Type B pancreatic cell (in vitro differentiated cells): ENCODE measurements at regions not wholly inside any gene's neighbourhood (a gene's known extent, or its start where the extent isn't known, plus 50 kb on each side); places are given as distances from the start of the nearest gene placed in this dataset.
"Not testable (repeated sequence)": the region's sequence is repeated elsewhere in the genome, so short reads cannot be mapped to it uniquely, and the experiment has no call there.

ENCODE experiments used
- DNase-seq: peaks from one replicate; pipeline ENCODE4 v3.0.0; 2021; ENCODE audit warnings: mixed read lengths; ENCODE audit not compliant: unreplicated experiment; ENCODE audit errors: extremely low spot score
- H3K27ac Mint-ChIP-seq: 2 replicates; pipeline ENCODE4 v1.8.0; 2021; ENCODE audit warnings: mild to moderate bottlenecking, mixed read lengths
- H3K27me3 Mint-ChIP-seq: 2 replicates; pipeline ENCODE4 v1.8.0; 2021; ENCODE audit warnings: mixed read lengths
- H3K36me3 Mint-ChIP-seq: 2 replicates; pipeline ENCODE4 v1.8.0; 2021; ENCODE audit warnings: mixed read lengths
- H3K4me1 Mint-ChIP-seq: one replicate; pipeline ENCODE4 v1.8.0; 2021; ENCODE audit warnings: mixed read lengths; ENCODE audit not compliant: unreplicated experiment
- H3K4me3 Mint-ChIP-seq: 2 replicates; pipeline ENCODE4 v1.8.0; 2021; ENCODE audit warnings: mild to moderate bottlenecking, mixed read lengths
- H3K9me3 Mint-ChIP-seq: 2 replicates; pipeline ENCODE4 v1.8.0; 2021; ENCODE audit warnings: mixed read lengths
- TF ChIP-seq, protein P1 (sequence below): fragments of 200-600 bp; sonication (generic); conservative IDR thresholded peaks from 2 replicates; pipeline ENCODE4 v1.5.0; 2021; ENCODE audit warnings: antibody characterized with exemption, mild to moderate bottlenecking

DNA sequence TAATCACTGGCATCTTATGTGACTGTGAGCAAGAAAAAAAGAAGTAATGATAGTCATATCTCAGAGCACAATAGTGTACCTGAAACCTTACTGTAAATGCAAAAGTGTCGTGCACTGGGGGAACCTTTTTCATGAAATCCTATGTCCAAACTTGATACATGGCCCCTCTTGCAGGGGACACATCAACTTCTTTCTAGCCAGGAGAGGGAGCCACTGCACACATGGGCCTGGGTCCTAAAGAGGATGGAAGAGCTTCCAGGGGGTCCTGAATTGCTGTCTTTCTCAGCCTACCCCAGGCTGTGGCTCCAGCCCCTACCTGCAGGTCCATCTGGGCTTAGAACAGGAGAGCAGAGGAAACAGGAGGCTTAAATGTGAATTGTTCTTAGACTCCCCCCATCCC lies 165.7 kb downstream of the SOD2 start:
- no peak for DNase-seq
- no peaks in the 10 kb centered on the region for H3K9me3 Mint-ChIP-seq
- H3K27ac Mint-ChIP-seq = no peak overlapping the region
- H3K27me3 Mint-ChIP-seq = peaks cover 10% of the 10 kb centered on the region
- no peak overlapping the region for H3K4me3 Mint-ChIP-seq
- no peaks in the 10 kb centered on the region for H3K4me1 Mint-ChIP-seq
- TF ChIP-seq, protein P1, sequence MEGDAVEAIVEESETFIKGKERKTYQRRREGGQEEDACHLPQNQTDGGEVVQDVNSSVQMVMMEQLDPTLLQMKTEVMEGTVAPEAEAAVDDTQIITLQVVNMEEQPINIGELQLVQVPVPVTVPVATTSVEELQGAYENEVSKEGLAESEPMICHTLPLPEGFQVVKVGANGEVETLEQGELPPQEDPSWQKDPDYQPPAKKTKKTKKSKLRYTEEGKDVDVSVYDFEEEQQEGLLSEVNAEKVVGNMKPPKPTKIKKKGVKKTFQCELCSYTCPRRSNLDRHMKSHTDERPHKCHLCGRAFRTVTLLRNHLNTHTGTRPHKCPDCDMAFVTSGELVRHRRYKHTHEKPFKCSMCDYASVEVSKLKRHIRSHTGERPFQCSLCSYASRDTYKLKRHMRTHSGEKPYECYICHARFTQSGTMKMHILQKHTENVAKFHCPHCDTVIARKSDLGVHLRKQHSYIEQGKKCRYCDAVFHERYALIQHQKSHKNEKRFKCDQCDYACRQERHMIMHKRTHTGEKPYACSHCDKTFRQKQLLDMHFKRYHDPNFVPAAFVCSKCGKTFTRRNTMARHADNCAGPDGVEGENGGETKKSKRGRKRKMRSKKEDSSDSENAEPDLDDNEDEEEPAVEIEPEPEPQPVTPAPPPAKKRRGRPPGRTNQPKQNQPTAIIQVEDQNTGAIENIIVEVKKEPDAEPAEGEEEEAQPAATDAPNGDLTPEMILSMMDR = no peak
- H3K36me3 Mint-ChIP-seq = no peaks in the 10 kb centered on the region

DNA sequence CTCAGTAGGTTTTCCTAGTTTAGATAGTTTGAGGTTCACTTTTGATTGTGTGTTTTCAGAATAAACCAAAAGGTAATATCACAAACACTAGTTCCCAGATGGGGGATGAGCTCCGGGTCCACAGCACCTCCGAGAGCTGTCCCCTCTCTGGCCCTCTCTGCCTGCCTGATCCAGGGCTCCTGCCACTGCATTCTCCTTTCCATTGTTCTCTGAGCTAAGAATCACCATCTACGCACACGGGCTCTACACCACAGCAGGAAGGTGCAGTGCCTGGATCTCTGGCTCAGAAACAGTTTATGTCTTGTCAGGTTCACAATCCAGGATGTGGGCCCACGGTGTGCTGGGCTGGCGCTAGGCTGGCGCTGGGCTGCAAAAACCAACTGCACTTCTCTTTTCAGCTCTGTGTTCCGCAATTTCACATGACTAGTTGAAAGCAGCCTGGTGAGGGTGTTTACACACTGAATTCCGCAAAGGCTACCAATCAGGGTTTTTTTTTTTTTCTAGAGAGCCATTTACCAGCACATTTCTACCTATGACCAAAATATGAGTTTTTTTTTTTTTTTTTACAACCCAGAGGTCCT lies 167.5 kb downstream of the SOD2 start:
- DNase-seq = no peak
- Mint-ChIP-seq H3K4me3 (no peak overlapping the region), H3K4me1 (no peaks in the 10 kb centered on the region), H3K36me3 (no peaks in the 10 kb centered on the region), H3K27me3 (peaks cover 10% of the 10 kb centered on the region), H3K9me3 (no peaks in the 10 kb centered on the region), H3K27ac (no peak overlapping the region)
- TF ChIP-seq, protein P1 = no peak

DNA sequence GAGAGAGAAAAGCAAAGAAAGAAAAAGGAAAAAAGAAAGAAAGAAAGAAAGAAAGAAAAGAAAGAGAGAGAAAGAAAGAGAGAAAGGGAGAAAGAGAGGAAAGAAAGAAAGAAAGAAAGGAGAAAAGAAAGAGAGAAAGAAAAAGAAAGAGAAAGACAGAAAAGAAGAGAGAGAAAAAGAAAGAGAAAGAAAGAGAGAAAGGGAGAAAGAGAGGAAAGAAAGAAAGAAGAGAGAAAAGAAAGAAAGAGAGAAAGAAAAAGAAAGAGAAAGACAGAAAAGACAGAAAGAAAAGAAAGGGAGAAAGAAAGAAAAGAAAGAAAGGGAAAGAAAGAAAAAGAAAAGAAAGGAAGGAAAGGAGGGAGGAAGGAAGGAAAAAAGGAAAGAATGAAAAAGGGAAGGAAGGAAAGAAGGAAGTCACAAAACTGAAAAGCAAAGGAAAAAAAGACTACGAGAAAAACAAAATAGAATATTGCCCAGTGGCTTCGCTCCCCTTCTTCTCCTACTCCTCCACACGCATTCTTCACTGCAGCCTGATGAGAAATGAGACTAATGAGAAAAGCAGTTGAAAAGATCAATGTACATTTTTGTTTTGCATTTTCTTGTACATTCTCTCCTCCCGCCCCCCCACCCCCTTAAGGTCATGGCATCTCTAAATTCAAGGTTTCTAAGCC lies 170.0 kb downstream of the SOD2 start:
- no peak for DNase-seq
- Mint-ChIP-seq H3K27ac (no peak overlapping the region), H3K9me3 (no peaks in the 10 kb centered on the region), H3K4me1 (no peaks in the 10 kb centered on the region), H3K36me3 (no peaks in the 10 kb centered on the region), H3K4me3 (no peak overlapping the region), H3K27me3 (peaks cover 10% of the 10 kb centered on the region)
- TF ChIP-seq, protein P1 = no peak

DNA sequence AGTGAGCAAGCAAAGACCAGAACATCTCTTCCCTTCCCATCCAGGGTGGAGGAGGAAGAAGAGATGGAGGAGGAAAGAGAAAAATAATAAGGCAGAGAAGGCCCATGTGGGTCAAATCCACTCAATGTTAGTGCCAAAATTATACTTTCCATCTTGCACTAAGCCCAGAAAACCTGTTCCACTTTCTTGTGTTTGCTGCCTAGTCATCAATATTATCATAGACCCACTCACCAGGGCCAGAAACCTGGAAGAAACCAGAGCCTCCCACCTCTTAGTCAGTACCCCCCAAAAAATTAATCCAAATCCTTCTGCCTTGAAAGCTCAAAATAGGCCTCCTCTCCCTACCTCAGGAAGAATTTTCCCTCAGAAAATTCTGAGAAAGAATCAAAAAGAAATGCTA lies 171.1 kb downstream of the SOD2 start:
- Mint-ChIP-seq H3K9me3 (no peaks in the 10 kb centered on the region), H3K4me1 (no peaks in the 10 kb centered on the region), H3K4me3 (no peak overlapping the region), H3K27me3 (peaks cover 10% of the 10 kb centered on the region), H3K27ac (no peak overlapping the region), H3K36me3 (no peaks in the 10 kb centered on the region)
- no peak for DNase-seq
- TF ChIP-seq, protein P1 = no peak

DNA sequence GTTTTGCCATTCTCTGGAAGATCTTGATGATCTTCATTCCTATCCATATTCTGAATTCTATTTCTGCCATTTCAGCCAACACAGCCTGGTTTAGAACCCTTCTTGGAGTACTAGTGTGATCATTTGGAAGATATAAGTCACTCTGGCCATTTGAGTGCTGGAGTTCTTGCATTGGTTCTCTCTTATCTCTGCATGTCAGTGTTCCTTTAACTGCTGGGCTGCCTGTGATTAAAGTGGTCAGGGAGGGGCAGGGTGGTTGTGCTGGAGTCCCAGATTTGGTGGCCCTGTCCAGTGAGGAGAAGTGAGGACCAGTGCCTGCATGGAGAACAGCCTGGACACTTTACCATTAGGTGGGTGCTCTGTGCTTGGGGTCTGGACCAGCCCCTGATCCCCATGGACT lies 173.0 kb downstream of the SOD2 start:
- Mint-ChIP-seq H3K27ac (no peak overlapping the region), H3K9me3 (no peaks in the 10 kb centered on the region), H3K36me3 (no peaks in the 10 kb centered on the region), H3K4me3 (no peak overlapping the region), H3K27me3 (peaks cover 11% of the 10 kb centered on the region), H3K4me1 (no peaks in the 10 kb centered on the region)
- DNase-seq = no peak
- TF ChIP-seq, protein P1 = no peak

DNA sequence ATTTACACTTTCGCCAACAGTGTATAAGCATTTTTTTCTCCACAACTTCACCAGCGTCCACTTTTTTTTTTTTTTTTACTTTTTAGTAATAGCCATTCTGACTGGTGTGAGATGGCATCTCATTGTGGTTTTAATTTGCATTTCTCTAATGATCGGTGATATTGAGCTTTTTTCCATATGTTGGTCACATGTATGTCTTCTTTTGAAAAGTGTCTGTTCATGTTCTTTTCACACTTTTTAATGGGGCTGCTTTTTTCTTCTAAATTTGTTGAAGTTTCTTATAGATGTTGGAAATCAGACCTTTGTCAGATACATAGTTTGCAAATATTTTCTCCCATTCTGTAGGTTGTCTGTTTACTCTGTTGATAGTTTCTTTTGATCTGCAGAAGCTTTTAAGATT lies 177.2 kb downstream of the SOD2 start:
- H3K27me3 Mint-ChIP-seq = peaks cover 13% of the 10 kb centered on the region

More for the DNA sequence above, 177.2 kb downstream of the SOD2 start:
- not testable (repeated sequence) for H3K36me3 Mint-ChIP-seq, H3K4me3 Mint-ChIP-seq, H3K9me3 Mint-ChIP-seq, H3K4me1 Mint-ChIP-seq, H3K27ac Mint-ChIP-seq, DNase-seq
